Mesendoderm (in vitro differentiated cells): ENCODE measurements at regions not wholly inside any gene's neighbourhood (a gene's known extent, or its start where the extent isn't known, plus 50 kb on each side); places are given as distances from the start of the nearest gene placed in this dataset.

Experiments used
- DNase-seq: peaks from one replicate; pipeline ENCODE4 v3.0.0; 2013
- H2AK5ac ChIP-seq: 2 replicates; pipeline ENCODE4 v1.6.1; 2013; ENCODE audit warnings: low read length, inconsistent platforms
- H2BK120ac ChIP-seq: 2 replicates; pipeline ENCODE4 v1.6.1; 2013; ENCODE audit warnings: low read depth, mild to moderate bottlenecking, low read length, moderate library complexity, mixed read lengths
- H2BK15ac ChIP-seq: replicated peaks from 2 replicates; pipeline ENCODE4 v1.6.1; 2013; ENCODE audit warnings: low read depth, mild to moderate bottlenecking, moderate library complexity
- H2BK5ac ChIP-seq: 2 replicates; pipeline ENCODE4 v1.6.1; 2013; ENCODE audit warnings: low read length, inconsistent platforms
- H3K18ac ChIP-seq: 2 replicates; pipeline ENCODE4 v1.6.1; 2013; ENCODE audit warnings: mild to moderate bottlenecking, low read length, mixed read lengths
- H3K23ac ChIP-seq: one replicate; pipeline ENCODE4 v1.6.1; 2013; ENCODE audit warnings: low read length
- H3K27ac ChIP-seq: 2 replicates; pipeline ENCODE4 v1.5.1; 2013; ENCODE audit warnings: low read depth, mild to moderate bottlenecking, inconsistent platforms, low read length, moderate library complexity
- H3K27me3 ChIP-seq: 2 replicates; pipeline ENCODE4 v1.6.1; 2013; ENCODE audit warnings: low read length, control low read depth, mild to moderate bottlenecking, inconsistent platforms; ENCODE audit not compliant: insufficient read depth, poor library complexity
- H3K36me3 ChIP-seq: 2 replicates; pipeline ENCODE4 v1.6.1; 2013; ENCODE audit warnings: low read length, inconsistent platforms; ENCODE audit not compliant: control insufficient read depth, insufficient read depth
- H3K4ac ChIP-seq: one replicate; pipeline ENCODE4 v1.6.1; 2013; ENCODE audit warnings: low read depth, mild to moderate bottlenecking, low read length, moderate library complexity
- H3K4me1 ChIP-seq: 2 replicates; pipeline ENCODE4 v1.6.1; 2013; ENCODE audit warnings: low read depth, low read length, inconsistent platforms; ENCODE audit not compliant: control insufficient read depth
- H3K4me2 ChIP-seq: 2 replicates; pipeline ENCODE4 v1.6.1; 2013; ENCODE audit warnings: low read length
- H3K4me3 ChIP-seq: 2 replicates; pipeline ENCODE4 v1.5.1; 2013; ENCODE audit warnings: mild to moderate bottlenecking, low read length
- H3K56ac ChIP-seq: one replicate; pipeline ENCODE4 v1.6.1; 2013; ENCODE audit warnings: low read length
- H3K79me1 ChIP-seq: 2 replicates; pipeline ENCODE4 v1.6.1; 2013; ENCODE audit warnings: low read length, inconsistent platforms
- H3K79me2 ChIP-seq: 2 replicates; pipeline ENCODE4 v1.6.1; 2013; ENCODE audit warnings: mild to moderate bottlenecking, low read length; ENCODE audit not compliant: control insufficient read depth, insufficient read depth
- H3K9ac ChIP-seq: 2 replicates; pipeline ENCODE4 v1.6.1; 2013; ENCODE audit warnings: low read length, inconsistent platforms
- H4K5ac ChIP-seq: one replicate; pipeline ENCODE4 v1.6.1; 2013; ENCODE audit warnings: low read length
- H4K8ac ChIP-seq: one replicate; pipeline ENCODE4 v1.6.1; 2013; ENCODE audit warnings: low read depth, mild to moderate bottlenecking, control low read depth, low read length, moderate library complexity
- WGBS: extraction: QIAGEN DNeasy Blood & Tissue Kit; methylation state at CpG from one replicate; pipeline ENCODE4 v1.1.7; 2013; ENCODE audit warnings: low lambda C conversion rate, missing lambda C conversion rate; ENCODE audit not compliant: insufficient coverage; ENCODE audit errors: extremely low coverage; 5-methylcytosine and 5-hydroxymethylcytosine counted together

DNA sequence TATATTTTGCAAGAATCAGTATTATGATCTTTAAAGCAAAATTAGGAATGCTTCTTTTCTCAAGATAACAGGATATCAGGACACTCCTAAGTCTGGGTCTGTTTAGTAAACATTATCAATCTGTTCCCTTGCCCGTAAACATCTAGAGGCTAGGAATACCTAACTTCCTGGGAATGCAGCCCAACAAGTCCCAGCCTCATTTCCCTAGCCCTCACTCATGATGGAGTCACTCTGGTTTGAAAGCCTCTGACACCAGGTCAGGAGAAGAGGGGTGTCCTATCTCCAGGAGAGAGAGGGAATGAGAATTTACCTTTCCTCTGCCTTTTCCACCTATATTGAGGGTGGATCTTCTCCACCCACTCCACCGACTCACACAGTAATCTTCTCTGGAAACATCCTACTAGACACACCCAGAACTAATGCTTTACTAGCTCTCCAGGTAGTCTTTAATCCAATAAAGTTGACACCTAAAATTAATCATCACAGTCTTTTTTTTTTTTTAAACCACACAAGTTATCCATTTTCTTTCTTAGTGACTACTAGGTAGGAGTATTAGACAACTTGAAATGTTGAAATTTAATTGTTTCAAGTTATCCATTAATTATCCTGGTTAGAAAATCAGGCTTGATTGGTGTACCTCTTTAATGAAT is 659.3 kb downstream of the USP25 start:
- no peaks in the 10 kb centered on the region for H3K36me3 ChIP-seq
- no peaks in the 10 kb centered on the region for H3K79me2 ChIP-seq
- peak; percentile 80 for DNase-seq
- no peak overlapping the region for H3K9ac ChIP-seq
- no CpG with 5 or more reads among the region's 2 CpGs for WGBS
- H3K56ac ChIP-seq, result no peak overlapping the region
- no peak overlapping the region for H3K18ac ChIP-seq
- H2AK5ac ChIP-seq, result no peak overlapping the region
- no peak overlapping the region for H2BK15ac ChIP-seq
- no peak overlapping the region for H3K4ac ChIP-seq
- no peak overlapping the region for H3K4me2 ChIP-seq
- H4K5ac ChIP-seq, result no peak overlapping the region
- no peak overlapping the region for H3K23ac ChIP-seq
- H3K4me1 ChIP-seq, result no peaks in the 10 kb centered on the region
- H3K79me1 ChIP-seq, result no peaks in the 10 kb centered on the region
- no peak overlapping the region for H2BK120ac ChIP-seq
- H3K27ac ChIP-seq, result no peak overlapping the region
- H2BK5ac ChIP-seq, result no peak overlapping the region
- H3K27me3 ChIP-seq, result no peaks in the 10 kb centered on the region
- H4K8ac ChIP-seq, result no peak overlapping the region
- H3K4me3 ChIP-seq, result no peak overlapping the region

DNA sequence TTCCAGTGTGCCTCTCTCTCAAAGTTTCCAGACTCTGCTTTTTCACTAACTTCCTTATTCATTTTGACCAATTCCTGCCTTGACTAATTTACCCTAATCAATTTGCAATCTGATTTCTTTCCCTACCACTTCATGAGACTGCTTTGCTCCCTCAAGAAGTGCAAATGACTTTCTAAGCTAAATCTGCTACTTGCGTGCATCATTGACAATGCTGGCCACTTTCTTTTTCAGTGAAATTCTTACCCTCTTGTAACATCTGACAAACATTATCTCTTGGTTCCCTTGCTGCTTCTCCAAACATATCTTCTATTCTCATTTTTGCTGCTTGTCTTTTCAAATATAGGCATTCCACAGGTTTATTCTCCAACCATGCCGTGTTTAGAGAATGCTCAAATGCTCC is 659.9 kb downstream of the USP25 start:
- Histone ChIP-seq H3K4ac (no peak overlapping the region), H3K9ac (no peak overlapping the region), H2BK5ac (no peak overlapping the region), H3K36me3 (no peaks in the 10 kb centered on the region), H3K4me2 (no peak overlapping the region), H4K5ac (no peak overlapping the region), H3K79me1 (no peaks in the 10 kb centered on the region), H3K23ac (no peak overlapping the region), H2BK15ac (no peak overlapping the region), H3K79me2 (no peaks in the 10 kb centered on the region), H3K4me1 (no peaks in the 10 kb centered on the region), H3K18ac (no peak overlapping the region), H3K56ac (no peak overlapping the region), H3K27ac (no peak overlapping the region), H2AK5ac (no peak overlapping the region), H4K8ac (no peak overlapping the region), H3K4me3 (no peak overlapping the region), H3K27me3 (no peaks in the 10 kb centered on the region), H2BK120ac (no peak overlapping the region)
- no peak for DNase-seq
- WGBS, result no CpG with 5 or more reads among the region's 2 CpGs

DNA sequence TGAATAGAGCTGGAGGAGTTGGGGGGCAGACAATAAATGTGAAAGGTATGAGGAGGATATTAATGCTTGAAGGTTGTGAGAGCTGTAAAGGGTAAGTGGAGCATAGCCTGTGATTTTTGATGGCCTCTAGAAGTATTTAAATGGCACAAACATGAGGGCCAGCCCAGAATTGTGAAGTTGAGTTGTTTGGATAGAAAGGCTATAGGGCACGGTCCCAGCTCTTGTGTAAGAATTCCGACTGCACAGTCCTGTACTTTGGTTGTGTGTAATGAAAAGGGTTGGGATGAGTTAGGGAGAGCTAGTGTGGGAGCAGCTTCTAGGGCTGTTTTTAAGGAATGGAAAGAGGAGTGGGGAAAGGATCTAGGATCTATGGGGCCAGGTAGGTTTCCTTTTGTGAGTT is 665.5 kb downstream of the USP25 start:
- Histone ChIP-seq H3K23ac (no peak overlapping the region), H2BK5ac (no peak overlapping the region), H2BK120ac (no peak overlapping the region), H3K4me3 (no peak overlapping the region), H4K5ac (no peak overlapping the region), H3K4me1 (no peaks in the 10 kb centered on the region), H3K79me1 (no peaks in the 10 kb centered on the region), H3K79me2 (no peaks in the 10 kb centered on the region), H3K4ac (no peak overlapping the region), H3K9ac (no peak overlapping the region), H3K4me2 (no peak overlapping the region), H3K36me3 (no peaks in the 10 kb centered on the region), H3K18ac (no peak overlapping the region), H3K27me3 (no peaks in the 10 kb centered on the region), H2AK5ac (no peak overlapping the region), H3K27ac (no peak overlapping the region), H3K56ac (no peak overlapping the region), H2BK15ac (no peak overlapping the region), H4K8ac (no peak overlapping the region)
- WGBS, result no CpG with 5 or more reads among the region's 2 CpGs
- no peak for DNase-seq

DNA sequence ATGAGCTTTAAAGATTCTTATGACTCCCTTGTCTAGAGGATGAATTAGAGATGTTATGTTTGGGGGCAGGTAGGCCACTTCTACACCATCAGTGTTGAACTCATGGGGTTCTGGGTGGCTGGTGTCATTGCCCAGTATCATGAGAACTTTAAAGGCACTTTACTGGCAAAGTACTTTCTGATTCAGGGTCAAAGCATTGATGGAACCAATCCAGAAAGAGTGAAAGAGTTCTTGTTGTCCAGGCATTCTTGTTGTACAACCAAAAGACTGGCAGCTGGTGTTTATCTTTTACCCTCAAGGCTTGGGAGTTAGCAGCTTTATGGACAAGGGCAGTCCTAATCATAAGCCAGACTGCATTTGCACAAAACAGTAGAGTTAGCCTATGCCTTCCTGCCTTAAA is 673.0 kb downstream of the USP25 start:
- Histone ChIP-seq H3K4me3 (no peak overlapping the region), H3K79me1 (no peaks in the 10 kb centered on the region), H3K4me2 (no peak overlapping the region), H2BK15ac (no peak overlapping the region), H2BK120ac (no peak overlapping the region), H2AK5ac (no peak overlapping the region), H3K27ac (no peak overlapping the region), H3K27me3 (no peaks in the 10 kb centered on the region), H3K4me1 (no peaks in the 10 kb centered on the region), H3K18ac (no peak overlapping the region), H3K36me3 (no peaks in the 10 kb centered on the region), H3K56ac (no peak overlapping the region), H3K9ac (no peak overlapping the region), H3K79me2 (no peaks in the 10 kb centered on the region), H3K23ac (no peak overlapping the region), H4K8ac (no peak overlapping the region), H3K4ac (no peak overlapping the region), H2BK5ac (no peak overlapping the region), H4K5ac (no peak overlapping the region)
- no peak for DNase-seq

DNA sequence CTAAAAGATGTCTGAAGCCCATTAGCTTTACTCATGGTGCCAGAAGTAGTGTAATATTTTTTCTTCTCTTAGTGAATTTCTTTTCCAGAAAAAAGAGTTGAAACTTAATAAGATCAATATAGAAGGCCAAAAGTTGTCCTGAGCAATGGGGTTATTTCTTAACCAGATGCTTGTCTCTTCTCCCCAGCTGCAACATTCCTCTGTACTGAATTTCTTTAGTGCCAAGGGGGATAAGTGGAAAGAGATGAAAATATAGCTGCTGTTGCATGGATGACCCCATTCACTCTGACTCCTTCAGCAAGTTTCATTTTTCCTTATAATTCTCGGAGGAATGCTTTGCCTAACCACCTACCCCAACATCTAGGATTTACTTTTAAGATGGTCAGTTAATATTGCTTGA is 675.0 kb downstream of the USP25 start:
- WGBS, result no CpG with 5 or more reads among the region's 1 CpG
- Histone ChIP-seq H3K23ac (no peak overlapping the region), H3K4me3 (no peak overlapping the region)

DNA sequence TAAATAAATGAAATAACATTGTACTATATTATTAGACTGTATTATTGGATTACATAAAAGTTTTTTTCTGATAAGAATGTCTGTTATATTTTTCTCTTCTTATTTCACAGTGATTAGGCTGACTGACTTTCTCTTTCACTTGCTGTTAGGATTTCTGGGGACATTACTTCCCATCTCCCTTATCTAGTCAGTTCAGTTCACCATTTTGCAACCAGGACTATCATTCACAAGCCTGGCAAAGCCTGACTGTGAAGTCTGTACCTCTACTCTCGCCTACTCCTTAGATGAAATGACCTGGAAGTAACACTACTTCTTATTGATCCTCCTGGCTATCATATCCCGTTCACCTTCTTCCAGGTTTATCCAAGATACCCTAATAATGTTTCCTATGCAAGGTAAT is 676.6 kb downstream of the USP25 start:
- H3K18ac ChIP-seq, result no peak overlapping the region
- H2BK120ac ChIP-seq, result no peak overlapping the region
- no CpG with 5 or more reads among the region's 2 CpGs for WGBS
- no peak overlapping the region for H2BK5ac ChIP-seq
- no peak overlapping the region for H3K9ac ChIP-seq
- no peak overlapping the region for H2AK5ac ChIP-seq
- H3K4me1 ChIP-seq, result no peaks in the 10 kb centered on the region
- no peak overlapping the region for H3K4ac ChIP-seq
- H3K36me3 ChIP-seq, result no peaks in the 10 kb centered on the region
- H3K27me3 ChIP-seq, result no peaks in the 10 kb centered on the region
- H3K23ac ChIP-seq, result no peak overlapping the region
- H2BK15ac ChIP-seq, result no peak overlapping the region
- no peak overlapping the region for H3K4me3 ChIP-seq
- H4K8ac ChIP-seq, result no peak overlapping the region
- H3K79me1 ChIP-seq, result no peaks in the 10 kb centered on the region
- H3K4me2 ChIP-seq, result no peak overlapping the region
- H4K5ac ChIP-seq, result no peak overlapping the region
- H3K79me2 ChIP-seq, result no peaks in the 10 kb centered on the region
- H3K56ac ChIP-seq, result no peak overlapping the region
- no peak for DNase-seq
- no peak overlapping the region for H3K27ac ChIP-seq

More for the DNA sequence above, 675.0 kb downstream of the USP25 start:
- Histone ChIP-seq H3K18ac (no peak overlapping the region), H3K4me1 (no peaks in the 10 kb centered on the region), H3K9ac (no peak overlapping the region), H3K56ac (no peak overlapping the region), H2BK5ac (no peak overlapping the region), H3K27ac (no peak overlapping the region), H2BK120ac (no peak overlapping the region), H3K36me3 (no peaks in the 10 kb centered on the region), H3K4me2 (no peak overlapping the region), H4K8ac (no peak overlapping the region), H2AK5ac (no peak overlapping the region), H3K79me1 (no peaks in the 10 kb centered on the region), H2BK15ac (no peak overlapping the region), H3K27me3 (no peaks in the 10 kb centered on the region), H3K4ac (no peak overlapping the region), H4K5ac (no peak overlapping the region), H3K79me2 (no peaks in the 10 kb centered on the region)
- no peak for DNase-seq
